ENCODE measurements at regions not wholly inside any gene's neighbourhood (a gene's known extent, or its start where the extent isn't known, plus 50 kb on each side); places are given as distances from the start of the nearest gene placed in this dataset.

DNA sequence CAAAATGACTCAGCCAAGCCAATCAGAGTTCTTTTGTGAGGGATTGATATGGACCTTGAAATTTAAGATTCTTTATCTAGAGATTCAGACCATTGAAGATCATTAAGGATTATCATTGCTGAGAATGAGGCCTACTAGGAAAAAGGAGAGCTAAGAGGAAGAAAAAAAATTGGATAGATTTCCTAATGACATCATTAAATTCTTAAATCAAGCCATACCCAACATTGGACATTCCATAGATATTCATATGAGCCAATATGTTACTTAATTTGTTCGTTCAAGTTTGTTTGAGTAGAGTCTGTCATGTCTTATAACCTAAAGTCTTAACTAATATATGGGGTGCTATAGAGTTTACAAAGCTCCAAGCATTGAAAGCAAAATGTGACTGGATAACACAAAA, 727.9 kb upstream of the SEMA6A start:
- TF ChIP-seq PAX5 (IDR thresholded peaks at IDR 0.05; ENCODE audit: insufficient read depth, low read length, severe bottlenecking) (no peak), POLR2AphosphoS5 (IDR thresholded peaks at IDR 0.05; ENCODE audit: low read depth, low read length) (no peak), TAF1 (IDR thresholded peaks at IDR 0.05; ENCODE audit: low read depth, low read length) (no peak), POLR2A (IDR thresholded peaks at IDR 0.05; ENCODE audit: low read depth, low read length) (no peak), POU2F2 (IDR thresholded peaks at IDR 0.05; ENCODE audit: low read depth, low read length) (no peak), SPI1 (IDR thresholded peaks at IDR 0.05; ENCODE audit: low read depth, low read length) (no peak)
